AG09319 (cell line): ENCODE measurements at regions not wholly inside any gene's neighbourhood (a gene's known extent, or its start where the extent isn't known, plus 50 kb on each side); places are given as distances from the start of the nearest gene placed in this dataset.
A peak's percentile ranks its signal among the peaks of the same experiment; 100 is the strongest.

ENCODE experiments used
- DNase-seq: peaks from one replicate; pipeline ENCODE4 v3.0.0-alpha.2; 2010; ENCODE audit warnings: low read depth; ENCODE audit errors: extremely low read depth
- TF ChIP-seq, protein P1 (sequence below): IDR thresholded peaks from 2 replicates; pipeline ENCODE4 v1.5.1; 2011; ENCODE audit warnings: low read depth, mild to moderate bottlenecking, inconsistent platforms, low read length, moderate library complexity

DNA sequence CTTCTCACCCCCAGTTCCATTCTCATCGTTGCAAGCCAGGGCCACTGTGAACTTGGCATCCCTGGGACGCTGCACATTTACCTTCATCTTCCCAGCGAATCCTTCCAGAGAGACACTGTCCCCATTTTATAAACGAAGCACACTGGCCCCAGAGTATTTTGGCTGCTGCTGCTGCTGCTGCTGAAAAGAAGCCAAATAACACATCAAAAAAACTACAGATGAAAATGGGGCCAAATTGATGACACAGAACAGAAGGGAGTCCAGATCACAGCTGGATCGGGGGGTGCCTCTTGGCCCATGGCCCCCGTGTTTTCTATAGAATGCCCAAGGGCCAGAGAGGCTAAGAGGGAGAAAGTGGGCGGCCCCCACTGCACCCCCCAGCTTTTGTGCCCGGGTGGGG, 221.0 kb upstream of the IGF1R start:
- no peak for DNase-seq
- TF ChIP-seq, protein P1, sequence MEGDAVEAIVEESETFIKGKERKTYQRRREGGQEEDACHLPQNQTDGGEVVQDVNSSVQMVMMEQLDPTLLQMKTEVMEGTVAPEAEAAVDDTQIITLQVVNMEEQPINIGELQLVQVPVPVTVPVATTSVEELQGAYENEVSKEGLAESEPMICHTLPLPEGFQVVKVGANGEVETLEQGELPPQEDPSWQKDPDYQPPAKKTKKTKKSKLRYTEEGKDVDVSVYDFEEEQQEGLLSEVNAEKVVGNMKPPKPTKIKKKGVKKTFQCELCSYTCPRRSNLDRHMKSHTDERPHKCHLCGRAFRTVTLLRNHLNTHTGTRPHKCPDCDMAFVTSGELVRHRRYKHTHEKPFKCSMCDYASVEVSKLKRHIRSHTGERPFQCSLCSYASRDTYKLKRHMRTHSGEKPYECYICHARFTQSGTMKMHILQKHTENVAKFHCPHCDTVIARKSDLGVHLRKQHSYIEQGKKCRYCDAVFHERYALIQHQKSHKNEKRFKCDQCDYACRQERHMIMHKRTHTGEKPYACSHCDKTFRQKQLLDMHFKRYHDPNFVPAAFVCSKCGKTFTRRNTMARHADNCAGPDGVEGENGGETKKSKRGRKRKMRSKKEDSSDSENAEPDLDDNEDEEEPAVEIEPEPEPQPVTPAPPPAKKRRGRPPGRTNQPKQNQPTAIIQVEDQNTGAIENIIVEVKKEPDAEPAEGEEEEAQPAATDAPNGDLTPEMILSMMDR: no peak

DNA sequence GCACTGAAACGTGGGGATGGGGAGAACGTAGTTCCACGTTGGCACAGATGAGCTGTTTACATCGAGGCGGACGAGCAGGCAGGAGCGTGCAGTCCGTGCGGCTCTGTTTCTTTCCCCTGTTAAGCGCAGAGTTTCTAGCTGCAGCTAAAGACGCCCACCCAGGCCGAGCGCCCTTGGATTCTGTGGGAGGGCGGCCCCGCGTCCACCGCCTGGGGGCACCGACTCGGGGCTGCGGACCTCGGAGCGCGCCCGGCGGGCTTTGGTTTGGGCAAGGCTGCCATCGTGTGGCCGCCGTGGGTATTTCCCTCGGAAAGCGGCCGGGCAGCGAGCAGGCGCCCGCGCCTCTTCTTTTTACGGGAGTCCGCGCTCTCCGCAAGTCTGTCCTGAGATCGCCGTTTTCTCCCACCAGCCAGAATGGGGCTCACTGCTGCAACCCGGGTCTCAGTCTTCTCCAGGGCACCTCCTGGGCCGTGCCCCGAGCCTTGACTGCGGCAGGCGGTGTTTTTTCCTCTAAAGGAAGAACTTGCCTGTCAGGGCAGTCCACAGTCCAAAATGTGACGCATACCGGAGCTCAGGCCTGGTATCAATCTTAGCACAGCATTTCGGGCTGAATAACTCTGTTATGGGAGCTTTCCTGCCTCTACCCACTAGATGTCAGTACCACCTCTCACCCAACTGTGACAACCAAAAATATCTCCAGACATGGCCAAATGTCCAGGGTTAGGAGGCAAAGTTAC, 219.9 kb upstream of the IGF1R start:
- TF ChIP-seq, protein P1: peak; percentile 72
- DNase-seq: peak; percentile 25

DNA sequence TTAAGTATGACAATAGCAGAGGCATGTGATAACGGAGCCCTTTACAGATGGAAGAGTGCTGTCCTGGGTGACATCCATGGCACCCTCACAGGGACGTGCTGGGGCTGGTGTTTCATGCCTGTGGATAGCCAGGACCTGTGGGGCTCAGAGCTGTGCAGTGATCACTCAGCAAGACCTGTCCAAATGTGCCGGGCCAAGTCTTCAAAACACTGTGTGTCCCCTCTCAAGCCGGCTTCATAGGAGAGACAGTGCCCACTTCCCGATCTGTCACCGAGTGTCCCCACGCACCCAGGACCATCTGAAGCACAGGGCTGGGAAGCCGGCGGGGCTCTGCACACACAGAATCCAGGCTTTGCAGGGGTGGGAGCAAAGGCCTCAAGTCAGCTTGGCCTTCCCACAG, 217.2 kb upstream of the IGF1R start:
- no peak for DNase-seq
- TF ChIP-seq, protein P1: no peak

DNA sequence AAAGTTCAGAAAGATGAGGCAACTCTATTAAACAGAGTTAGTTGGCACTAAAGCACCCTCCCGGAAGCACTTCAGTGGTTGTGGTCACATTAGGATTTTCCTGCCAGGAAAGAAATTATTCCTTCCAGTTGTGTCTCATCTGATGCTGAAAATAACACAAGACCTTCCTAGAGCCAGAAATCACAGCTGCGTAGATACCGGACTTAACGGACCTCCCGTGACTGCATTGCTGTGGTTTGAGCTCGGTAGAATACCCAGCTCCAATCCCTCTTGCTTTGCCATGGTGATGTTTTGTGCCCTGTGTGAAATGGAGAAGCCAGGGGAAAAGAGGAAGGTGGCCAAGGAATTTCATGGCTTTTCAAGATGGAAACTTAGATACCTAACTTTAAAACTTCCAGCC, 215.0 kb upstream of the IGF1R start:
- no peak for DNase-seq

DNA sequence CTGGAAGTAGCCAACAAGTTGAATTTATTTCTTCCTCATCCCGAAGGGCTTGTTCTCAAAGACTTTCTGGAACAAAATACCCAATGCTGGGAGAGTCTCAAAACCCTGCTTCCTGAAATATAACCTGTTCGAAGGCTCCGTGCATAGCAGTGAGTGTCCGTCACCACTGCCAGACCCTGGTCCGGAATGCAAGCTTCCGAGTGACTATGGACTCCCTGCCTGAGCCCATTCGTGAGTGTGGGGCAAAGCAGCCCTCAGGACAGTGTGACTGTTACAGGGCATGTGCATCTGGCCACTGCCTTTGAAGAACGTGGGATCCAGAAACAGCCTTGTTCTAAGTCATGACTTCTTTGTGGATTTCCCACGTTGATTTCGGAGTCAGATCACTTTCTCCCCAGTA, 214.5 kb upstream of the IGF1R start:
- TF ChIP-seq, protein P1: no peak
- DNase-seq: no peak

More for the DNA sequence above, 215.0 kb upstream of the IGF1R start:
- TF ChIP-seq, protein P1: no peak

DNA sequence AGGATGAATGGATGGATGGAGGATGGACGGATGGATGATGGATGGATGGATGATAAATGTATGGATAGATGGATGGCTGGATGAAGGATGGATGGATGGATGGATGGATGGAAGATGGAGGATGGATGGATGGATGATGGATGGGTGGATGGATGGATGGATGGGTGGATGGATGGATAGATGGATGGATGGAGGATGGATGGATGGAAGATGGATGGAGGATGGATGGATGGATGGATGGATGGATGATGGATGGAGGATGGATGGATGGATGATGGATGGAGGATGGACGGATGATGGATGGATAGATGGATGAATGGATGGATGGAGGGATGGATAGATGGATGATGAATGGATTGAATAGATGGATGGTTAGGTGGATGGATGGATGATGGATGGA, 210.6 kb upstream of the IGF1R start:
- no peak for DNase-seq
- TF ChIP-seq, protein P1: no peak

DNA sequence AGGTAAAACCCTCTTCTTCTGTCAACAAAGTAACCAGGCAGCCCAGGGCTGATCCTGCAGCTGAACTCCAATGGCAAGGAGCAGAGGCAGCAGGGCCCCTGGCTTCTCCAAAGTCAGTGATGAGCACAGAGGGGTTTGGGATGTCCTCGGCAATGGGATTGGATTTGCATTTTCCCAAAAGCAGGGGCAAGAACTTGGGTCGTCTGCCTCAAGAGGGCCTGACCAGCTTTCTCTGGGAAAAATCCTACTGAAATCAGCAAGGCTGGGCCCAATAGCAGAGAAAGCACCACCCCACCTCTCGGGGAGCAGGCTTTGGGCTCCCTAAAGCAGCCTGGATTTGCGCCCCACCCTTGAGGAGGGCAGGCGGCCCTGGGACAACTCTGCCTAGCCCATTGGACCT, 210.0 kb upstream of the IGF1R start:
- DNase-seq: no peak

More for the DNA sequence above, 210.0 kb upstream of the IGF1R start:
- TF ChIP-seq, protein P1: no peak
